Stimulated activated CD4-positive, alpha-beta T cell treated with anti-CD3 and anti-CD28 coated beads, Interleukin-12 subunit alpha, Interleukin-12 subunit beta, amount 100 ng/mL, for 48 hours (primary cell): ENCODE measurements at regions not wholly inside any gene's neighbourhood (a gene's known extent, or its start where the extent isn't known, plus 50 kb on each side); places are given as distances from the start of the nearest gene placed in this dataset.

Experiments
- DNase-seq, 3 donors: peaks; one replicate each; pipeline ENCODE4 v3.0.0-alpha.2; 2020; ENCODE audit warnings: low read depth in 2 of 3, low spot score in 1 of 3

GRCh38 chr1:208418667-208419066 is 174.5 kb upstream of the PLXNA2 start:
- no peak for DNase-seq

GRCh38 chr1:208419746-208420420 is 175.7 kb upstream of the PLXNA2 start:
- DNase-seq = no peak

- DNase-seq = no peak
Observed at GRCh38 chr1:208420696-208421095, 176.5 kb upstream of the PLXNA2 start.

GRCh38 chr1:208421486-208421885 is 177.3 kb upstream of the PLXNA2 start:
- no peak for DNase-seq

GRCh38 chr1:208423526-208423925 is 179.3 kb upstream of the PLXNA2 start:
- no peak for DNase-seq

GRCh38 chr1:208425096-208425495 is 180.9 kb upstream of the PLXNA2 start:
- no peak for DNase-seq

GRCh38 chr1:208430220-208430619 is 186.0 kb upstream of the PLXNA2 start:
- no peak for DNase-seq

- no peak for DNase-seq
Observed at GRCh38 chr1:208431721-208432120, 187.5 kb upstream of the PLXNA2 start.

- DNase-seq = no peak
Observed at GRCh38 chr1:208432346-208432745, 188.2 kb upstream of the PLXNA2 start.

- no peak for DNase-seq
Observed at GRCh38 chr1:208433086-208433485, 188.9 kb upstream of the PLXNA2 start.

- DNase-seq = no peak
Observed at GRCh38 chr1:208433971-208434370, 189.8 kb upstream of the PLXNA2 start.

- DNase-seq = no peak
Observed at GRCh38 chr1:208437401-208437800, 193.2 kb upstream of the PLXNA2 start.

GRCh38 chr1:208438112-208438699 is 194.0 kb upstream of the PLXNA2 start:
- no peak for DNase-seq

GRCh38 chr1:208445758-208446203 is 201.6 kb upstream of the PLXNA2 start:
- no peak for DNase-seq

- no peak for DNase-seq
Observed at GRCh38 chr1:208446271-208446691, 202.1 kb upstream of the PLXNA2 start.

GRCh38 chr1:208448425-208448824 is 204.2 kb upstream of the PLXNA2 start:
- no peak for DNase-seq

GRCh38 chr1:208449951-208450350 is 205.8 kb upstream of the PLXNA2 start:
- no peak for DNase-seq

GRCh38 chr1:208450958-208451357 is 206.8 kb upstream of the PLXNA2 start:
- DNase-seq = no peak

- DNase-seq = no peak
Observed at GRCh38 chr1:208455821-208456220, 211.6 kb upstream of the PLXNA2 start.

GRCh38 chr1:208456487-208456886 is 212.3 kb upstream of the PLXNA2 start:
- DNase-seq = no peak

GRCh38 chr1:208460823-208461222 is 216.6 kb upstream of the PLXNA2 start:
- no peak for DNase-seq

GRCh38 chr1:208461680-208462079 is 217.5 kb upstream of the PLXNA2 start:
- DNase-seq = no peak

GRCh38 chr1:208462761-208463160 is 218.6 kb upstream of the PLXNA2 start:
- DNase-seq = no peak
